ENCODE measurements at regions not wholly inside any gene's neighbourhood (a gene's known extent, or its start where the extent isn't known, plus 50 kb on each side); places are given as distances from the start of the nearest gene placed in this dataset.

DNA sequence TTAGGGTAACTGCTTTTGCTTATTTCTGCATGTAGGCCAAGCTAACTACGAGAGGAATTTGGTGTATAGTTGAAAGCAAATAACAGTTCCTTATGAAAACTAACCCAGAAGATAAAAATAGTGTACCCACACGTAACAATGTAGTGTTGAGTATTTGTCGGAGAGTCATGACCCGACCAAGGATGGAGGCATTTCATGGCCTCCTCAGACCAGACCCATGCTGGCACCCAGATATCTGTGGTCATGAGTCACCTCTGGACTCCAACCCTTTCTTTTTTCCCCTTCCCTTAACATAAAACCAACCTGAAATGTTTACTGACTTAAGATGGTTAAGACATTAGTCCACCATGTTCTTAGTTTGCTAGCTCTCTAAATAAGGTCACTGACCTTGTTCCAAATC lies 318.7 kb downstream of the NOL4 start:
- Histone ChIP-seq H3K79me2 (replicated peaks; ENCODE audit: insufficient read depth) (no peaks in the 10 kb centered on the region), H3F3A (replicated peaks; ENCODE audit: low read depth) (no peaks in the 10 kb centered on the region), H3K4me3 (no peak overlapping the region), H3K9me2 (ENCODE audit: insufficient read depth) (no peaks in the 10 kb centered on the region), H3K27me3 (ENCODE audit: insufficient read depth) (no peaks in the 10 kb centered on the region), H3K4me2 (no peak overlapping the region), H2AFZ (no peak overlapping the region), H3K4me1 (ENCODE audit: insufficient read depth) (no peaks in the 10 kb centered on the region), H4K20me1 (replicated peaks; ENCODE audit: insufficient read depth) (no peaks in the 10 kb centered on the region), H3K36me3 (ENCODE audit: insufficient read depth) (peaks cover 19% of the 10 kb centered on the region), H3K27ac (ENCODE audit: low read depth) (no peak overlapping the region)
- Mint-ChIP-seq H3K27me3 (ENCODE audit: insufficient read depth, low read depth, poor library complexity) (no peaks in the 10 kb centered on the region), H3K9me3 (peaks cover 49% of the 10 kb centered on the region), H3K4me3 (no peak overlapping the region), H3K27ac (no peak overlapping the region), H3K36me3 (ENCODE audit: low read depth) (peaks cover 35% of the 10 kb centered on the region), H3K4me1 (no peaks in the 10 kb centered on the region)
- TF ChIP-seq STAT1 (IDR thresholded peaks at IDR 0.05; ENCODE audit: unreplicated experiment) (no peak), REST (IDR thresholded peaks at IDR 0.05; ENCODE audit: unreplicated experiment) (no peak), POLR2AphosphoS5 (IDR thresholded peaks at IDR 0.05; ENCODE audit: low read depth) (no peak), CREB1 (CRISPR knock-in tag; IDR thresholded peaks at IDR 0.05; ENCODE audit: low read depth) (no peak), ZNF114 (CRISPR knock-in tag; IDR thresholded peaks at IDR 0.05) (no peak), JUNB (IDR thresholded peaks at IDR 0.05; ENCODE audit: unreplicated experiment) (no peak), EZH2 (IDR thresholded peaks at IDR 0.05; ENCODE audit: low read depth, unreplicated experiment) (no peak), ZNF331 (CRISPR knock-in tag; IDR thresholded peaks at IDR 0.05; ENCODE audit: low read depth) (no peak), EZH2phosphoT487 (IDR thresholded peaks at IDR 0.05; ENCODE audit: unreplicated experiment) (no peak), NANOG (IDR thresholded peaks at IDR 0.05; ENCODE audit: borderline replicate concordance) (no peak)
- TF ChIP-seq, protein P1, sequence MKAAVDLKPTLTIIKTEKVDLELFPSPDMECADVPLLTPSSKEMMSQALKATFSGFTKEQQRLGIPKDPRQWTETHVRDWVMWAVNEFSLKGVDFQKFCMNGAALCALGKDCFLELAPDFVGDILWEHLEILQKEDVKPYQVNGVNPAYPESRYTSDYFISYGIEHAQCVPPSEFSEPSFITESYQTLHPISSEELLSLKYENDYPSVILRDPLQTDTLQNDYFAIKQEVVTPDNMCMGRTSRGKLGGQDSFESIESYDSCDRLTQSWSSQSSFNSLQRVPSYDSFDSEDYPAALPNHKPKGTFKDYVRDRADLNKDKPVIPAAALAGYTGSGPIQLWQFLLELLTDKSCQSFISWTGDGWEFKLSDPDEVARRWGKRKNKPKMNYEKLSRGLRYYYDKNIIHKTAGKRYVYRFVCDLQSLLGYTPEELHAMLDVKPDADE (IDR thresholded peaks at IDR 0.05) = no peak
- TF ChIP-seq, protein P2, sequence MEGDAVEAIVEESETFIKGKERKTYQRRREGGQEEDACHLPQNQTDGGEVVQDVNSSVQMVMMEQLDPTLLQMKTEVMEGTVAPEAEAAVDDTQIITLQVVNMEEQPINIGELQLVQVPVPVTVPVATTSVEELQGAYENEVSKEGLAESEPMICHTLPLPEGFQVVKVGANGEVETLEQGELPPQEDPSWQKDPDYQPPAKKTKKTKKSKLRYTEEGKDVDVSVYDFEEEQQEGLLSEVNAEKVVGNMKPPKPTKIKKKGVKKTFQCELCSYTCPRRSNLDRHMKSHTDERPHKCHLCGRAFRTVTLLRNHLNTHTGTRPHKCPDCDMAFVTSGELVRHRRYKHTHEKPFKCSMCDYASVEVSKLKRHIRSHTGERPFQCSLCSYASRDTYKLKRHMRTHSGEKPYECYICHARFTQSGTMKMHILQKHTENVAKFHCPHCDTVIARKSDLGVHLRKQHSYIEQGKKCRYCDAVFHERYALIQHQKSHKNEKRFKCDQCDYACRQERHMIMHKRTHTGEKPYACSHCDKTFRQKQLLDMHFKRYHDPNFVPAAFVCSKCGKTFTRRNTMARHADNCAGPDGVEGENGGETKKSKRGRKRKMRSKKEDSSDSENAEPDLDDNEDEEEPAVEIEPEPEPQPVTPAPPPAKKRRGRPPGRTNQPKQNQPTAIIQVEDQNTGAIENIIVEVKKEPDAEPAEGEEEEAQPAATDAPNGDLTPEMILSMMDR (conservative IDR thresholded peaks at IDR 0.05; ENCODE audit: low read depth in 2 of 2) = no peak
- TF ChIP-seq, protein P3, sequence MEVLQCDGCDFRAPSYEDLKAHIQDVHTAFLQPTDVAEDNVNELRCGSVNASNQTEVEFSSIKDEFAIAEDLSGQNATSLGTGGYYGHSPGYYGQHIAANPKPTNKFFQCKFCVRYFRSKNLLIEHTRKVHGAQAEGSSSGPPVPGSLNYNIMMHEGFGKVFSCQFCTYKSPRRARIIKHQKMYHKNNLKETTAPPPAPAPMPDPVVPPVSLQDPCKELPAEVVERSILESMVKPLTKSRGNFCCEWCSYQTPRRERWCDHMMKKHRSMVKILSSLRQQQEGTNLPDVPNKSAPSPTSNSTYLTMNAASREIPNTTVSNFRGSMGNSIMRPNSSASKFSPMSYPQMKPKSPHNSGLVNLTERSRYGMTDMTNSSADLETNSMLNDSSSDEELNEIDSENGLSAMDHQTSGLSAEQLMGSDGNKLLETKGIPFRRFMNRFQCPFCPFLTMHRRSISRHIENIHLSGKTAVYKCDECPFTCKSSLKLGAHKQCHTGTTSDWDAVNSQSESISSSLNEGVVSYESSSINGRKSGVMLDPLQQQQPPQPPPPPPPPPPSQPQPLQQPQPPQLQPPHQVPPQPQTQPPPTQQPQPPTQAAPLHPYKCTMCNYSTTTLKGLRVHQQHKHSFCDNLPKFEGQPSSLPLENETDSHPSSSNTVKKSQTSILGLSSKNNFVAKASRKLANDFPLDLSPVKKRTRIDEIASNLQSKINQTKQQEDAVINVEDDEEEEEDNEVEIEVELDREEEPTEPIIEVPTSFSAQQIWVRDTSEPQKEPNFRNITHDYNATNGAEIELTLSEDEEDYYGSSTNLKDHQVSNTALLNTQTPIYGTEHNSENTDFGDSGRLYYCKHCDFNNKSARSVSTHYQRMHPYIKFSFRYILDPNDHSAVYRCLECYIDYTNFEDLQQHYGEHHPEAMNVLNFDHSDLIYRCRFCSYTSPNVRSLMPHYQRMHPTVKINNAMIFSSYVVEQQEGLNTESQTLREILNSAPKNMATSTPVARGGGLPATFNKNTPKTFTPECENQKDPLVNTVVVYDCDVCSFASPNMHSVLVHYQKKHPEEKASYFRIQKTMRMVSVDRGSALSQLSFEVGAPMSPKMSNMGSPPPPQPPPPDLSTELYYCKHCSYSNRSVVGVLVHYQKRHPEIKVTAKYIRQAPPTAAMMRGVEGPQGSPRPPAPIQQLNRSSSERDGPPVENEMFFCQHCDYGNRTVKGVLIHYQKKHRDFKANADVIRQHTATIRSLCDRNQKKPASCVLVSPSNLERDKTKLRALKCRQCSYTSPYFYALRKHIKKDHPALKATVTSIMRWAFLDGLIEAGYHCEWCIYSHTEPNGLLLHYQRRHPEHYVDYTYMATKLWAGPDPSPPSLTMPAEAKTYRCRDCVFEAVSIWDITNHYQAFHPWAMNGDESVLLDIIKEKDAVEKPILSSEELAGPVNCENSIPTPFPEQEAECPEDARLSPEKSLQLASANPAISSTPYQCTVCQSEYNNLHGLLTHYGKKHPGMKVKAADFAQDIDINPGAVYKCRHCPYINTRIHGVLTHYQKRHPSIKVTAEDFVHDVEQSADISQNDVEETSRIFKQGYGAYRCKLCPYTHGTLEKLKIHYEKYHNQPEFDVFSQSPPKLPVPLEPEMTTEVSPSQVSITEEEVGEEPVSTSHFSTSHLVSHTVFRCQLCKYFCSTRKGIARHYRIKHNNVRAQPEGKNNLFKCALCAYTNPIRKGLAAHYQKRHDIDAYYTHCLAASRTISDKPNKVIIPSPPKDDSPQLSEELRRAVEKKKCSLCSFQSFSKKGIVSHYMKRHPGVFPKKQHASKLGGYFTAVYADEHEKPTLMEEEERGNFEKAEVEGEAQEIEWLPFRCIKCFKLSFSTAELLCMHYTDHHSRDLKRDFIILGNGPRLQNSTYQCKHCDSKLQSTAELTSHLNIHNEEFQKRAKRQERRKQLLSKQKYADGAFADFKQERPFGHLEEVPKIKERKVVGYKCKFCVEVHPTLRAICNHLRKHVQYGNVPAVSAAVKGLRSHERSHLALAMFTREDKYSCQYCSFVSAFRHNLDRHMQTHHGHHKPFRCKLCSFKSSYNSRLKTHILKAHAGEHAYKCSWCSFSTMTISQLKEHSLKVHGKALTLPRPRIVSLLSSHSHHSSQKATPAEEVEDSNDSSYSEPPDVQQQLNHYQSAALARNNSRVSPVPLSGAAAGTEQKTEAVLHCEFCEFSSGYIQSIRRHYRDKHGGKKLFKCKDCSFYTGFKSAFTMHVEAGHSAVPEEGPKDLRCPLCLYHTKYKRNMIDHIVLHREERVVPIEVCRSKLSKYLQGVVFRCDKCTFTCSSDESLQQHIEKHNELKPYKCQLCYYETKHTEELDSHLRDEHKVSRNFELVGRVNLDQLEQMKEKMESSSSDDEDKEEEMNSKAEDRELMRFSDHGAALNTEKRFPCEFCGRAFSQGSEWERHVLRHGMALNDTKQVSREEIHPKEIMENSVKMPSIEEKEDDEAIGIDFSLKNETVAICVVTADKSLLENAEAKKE (CRISPR knock-in tag; IDR thresholded peaks at IDR 0.05) = no peak
- DNase-seq (ENCODE audit: low spot score) (no peak), ATAC-seq (no peak)

Measured in GM23338 (cell line).